Right renal cortex interstitium (tissue), 3 donors: ENCODE measurements at regions not wholly inside any gene's neighbourhood (a gene's known extent, or its start where the extent isn't known, plus 50 kb on each side); places are given as distances from the start of the nearest gene placed in this dataset.
A peak's percentile ranks its signal among the peaks of the same experiment; 100 is the strongest.
"Not testable (repeated sequence)": the region's sequence is repeated elsewhere in the genome, so short reads cannot be mapped to it uniquely, and the experiment has no call there.

Experiments used
- DNase-seq, 3 donors: peaks; one replicate each; pipeline ENCODE4 v3.0.0-alpha.2; 2013; ENCODE audit warnings: low read depth in 3 of 3, low spot score in 2 of 3

- DNase-seq = no peak
Observed at GRCh38 chr19:20482721-20483120, 82.9 kb downstream of the ZNF737 start.

GRCh38 chr19:20481736-20482135 is 83.8 kb downstream of the ZNF737 start:
- no peak for DNase-seq

- no peak for DNase-seq
Observed at GRCh38 chr19:20479483-20479882, 86.1 kb downstream of the ZNF737 start.

- no peak for DNase-seq
Observed at GRCh38 chr19:20478936-20479335, 86.6 kb downstream of the ZNF737 start.

- DNase-seq = no peak
Observed at GRCh38 chr19:20472854-20473253, 92.7 kb downstream of the ZNF737 start.

GRCh38 chr19:20471431-20471830 is 94.2 kb downstream of the ZNF737 start:
- DNase-seq = no peak

- DNase-seq = no peak
Observed at GRCh38 chr19:20470345-20471135, 95.0 kb downstream of the ZNF737 start.

GRCh38 chr19:20466638-20466990 is 99.0 kb downstream of the ZNF737 start:
- DNase-seq = not testable (repeated sequence)

GRCh38 chr19:20465922-20466637 is 99.5 kb downstream of the ZNF737 start:
- not testable (repeated sequence) for DNase-seq

GRCh38 chr19:20453425-20453935 is 112.1 kb downstream of the ZNF737 start:
- DNase-seq = no peak

GRCh38 chr19:20444202-20444885 is 121.2 kb downstream of the ZNF737 start:
- DNase-seq = no peak

- DNase-seq = not testable (repeated sequence)
Observed at GRCh38 chr19:20432266-20432842, 133.2 kb downstream of the ZNF737 start.

- no peak for DNase-seq
Observed at GRCh38 chr19:20431826-20432225, 133.8 kb downstream of the ZNF737 start.

- DNase-seq = peak; percentile 38 to 57 (median 49)
Observed at GRCh38 chr19:20423381-20424197, 142.0 kb downstream of the ZNF737 start.

- DNase-seq = no peak
Observed at GRCh38 chr19:20422216-20423205, 143.1 kb downstream of the ZNF737 start.

- no peak for DNase-seq
Observed at GRCh38 chr19:20416661-20417060, 148.9 kb downstream of the ZNF737 start.

- no peak for DNase-seq
Observed at GRCh38 chr19:20414120-20414519, 151.5 kb downstream of the ZNF737 start.

- no peak for DNase-seq
Observed at GRCh38 chr19:20413705-20414104, 151.9 kb downstream of the ZNF737 start.

- no peak for DNase-seq
Observed at GRCh38 chr19:20412846-20413245, 152.7 kb downstream of the ZNF737 start.
